HCT116 (cell line): ENCODE measurements at regions not wholly inside any gene's neighbourhood (a gene's known extent, or its start where the extent isn't known, plus 50 kb on each side); places are given as distances from the start of the nearest gene placed in this dataset.

ENCODE experiments used
- ATAC-seq: fragments of 200-7000 bp; cut with Tn5 transposase; 2 replicates; pipeline ENCODE4 v1.9.1; 2020; ENCODE audit warnings: mild to moderate bottlenecking, moderate library complexity
- BruUV-seq: library from RNA; stranded (reverse); fragments of 400-500 nt; replicated peaks from 2 replicates; lab custom pipeline; 2021; lab: Mats Ljungman, UMichigan
- CTCF ChIA-PET: fragments of 300-600 bp; sonication (Branson Sonifier 250); formaldehyde crosslinking; loops from one replicate; lab custom pipeline; 2021; ENCODE audit warnings: antibody characterized with exemption; lab: Charles Lee
- POLR2A ChIA-PET: fragments of 300-600, 350-600 bp; sonication (Branson Sonifier 250); formaldehyde crosslinking; loops from one replicate; lab custom pipeline; 2021; ENCODE audit warnings: antibody characterized with exemption; lab: Charles Lee
- RAD21 ChIA-PET, 2 experiments: fragments of 300-600 bp; sonication (Branson Sonifier 250); formaldehyde crosslinking; loops; one replicate each; lab custom pipeline; 2023; ENCODE audit warnings: low total read pairs in 2 of 2; ENCODE audit not compliant: uncharacterized antibody in 2 of 2, unreplicated experiment in 2 of 2, low non-redundant PET in 1 of 2; lab: Charles Lee
- DNase-seq: peaks from one replicate; pipeline ENCODE4 v3.0.0-alpha.2; 2010; ENCODE audit warnings: low read depth, low spot score
- H2AFZ ChIP-seq: fragments of 200-600 bp; shearing (Covaris generic), sonication (generic); 2 replicates; pipeline ENCODE4 v1.6.1; 2017; ENCODE audit warnings: low read depth, mixed run types, mixed read lengths, antibody characterized with exemption, low read length; ENCODE audit not compliant: poor library complexity, severe bottlenecking
- H3K27ac ChIP-seq: 2 replicates; pipeline ENCODE4 v1.5.1; 2012; ENCODE audit warnings: low read depth, low read length
- H3K27me3 ChIP-seq: fragments of 200-600 bp; sonication (generic); 2 replicates; pipeline ENCODE4 v1.6.1; 2016; ENCODE audit warnings: mixed run types, low read length, mixed read lengths; ENCODE audit not compliant: insufficient read depth
- H3K36me3 ChIP-seq, 2 experiments: fragments of 200-500 bp in 1 of 2; fragments of 200-600 bp in 1 of 2; sonication (Bioruptor generic) in 1 of 2; sonication (generic) in 1 of 2; 2 replicates each; pipeline versions ENCODE4 v1.5.1 to v1.6.1; 2014 to 2016; ENCODE audit warnings: low read length in 2 of 2, inconsistent platforms in 1 of 2, mixed read lengths in 1 of 2, mixed run types in 1 of 2; ENCODE audit not compliant: insufficient read depth in 2 of 2, control insufficient read depth in 1 of 2
- H3K4me1 ChIP-seq, 2 experiments: fragments of 200-600 bp in 1 of 2; sonication (generic) in 1 of 2; 2 replicates each; pipeline versions ENCODE4 v1.5.1 to v1.6.1; 2012 to 2017; ENCODE audit warnings: low read length in 2 of 2, inconsistent platforms in 1 of 2, mild to moderate bottlenecking in 1 of 2, mixed read lengths in 1 of 2, mixed run types in 1 of 2, moderate library complexity in 1 of 2; ENCODE audit not compliant: insufficient read depth in 2 of 2, control insufficient read depth in 1 of 2
- H3K4me2 ChIP-seq: fragments of 200-600 bp; sonication (generic); 2 replicates; pipeline ENCODE4 v1.6.1; 2017; ENCODE audit warnings: mixed run types, low read length, mixed read lengths
- H3K4me3 ChIP-seq, 2 experiments: fragments of 200-600 bp in 1 of 2; sonication (generic) in 1 of 2; replicated peaks in 1 of 2; 2 replicates each; pipeline ENCODE4 v1.5.1; 2011 to 2016; ENCODE audit warnings: low read length in 2 of 2, control low read depth in 1 of 2, low read depth in 1 of 2, mild to moderate bottlenecking in 1 of 2, mixed read lengths in 1 of 2, mixed run types in 1 of 2
- H3K79me2 ChIP-seq: fragments of 200-600 bp; sonication (generic); 2 replicates; pipeline ENCODE4 v1.6.1; 2017; ENCODE audit warnings: mild to moderate bottlenecking, mixed run types, low read length, moderate library complexity, mixed read lengths; ENCODE audit not compliant: insufficient read depth
- H3K9ac ChIP-seq: fragments of 200-600 bp; sonication (generic); 2 replicates; pipeline ENCODE4 v1.6.1; 2016; ENCODE audit warnings: low read length, mixed read lengths
- H3K9me2 ChIP-seq: fragments of 200-600 bp; sonication (generic), shearing (Covaris generic); 2 replicates; pipeline ENCODE4 v1.6.1; 2017; ENCODE audit warnings: mixed run types, mild to moderate bottlenecking, moderate library complexity; ENCODE audit not compliant: insufficient read depth
- H3K9me3 ChIP-seq, 2 experiments: fragments of 200-500 bp in 1 of 2; fragments of 200-600 bp in 1 of 2; sonication (Bioruptor generic) in 1 of 2; sonication (generic) in 1 of 2; 2 replicates each; pipeline ENCODE4 v1.6.1; 2014 to 2017; ENCODE audit warnings: low read length in 2 of 2, mixed read lengths in 2 of 2, inconsistent platforms in 1 of 2, low read depth in 1 of 2, mild to moderate bottlenecking in 1 of 2, mixed run types in 1 of 2, moderate library complexity in 1 of 2; ENCODE audit not compliant: control insufficient read depth in 1 of 2, insufficient read depth in 1 of 2
- H4K20me1 ChIP-seq: fragments of 200-600 bp; sonication (generic), shearing (Covaris generic); 2 replicates; pipeline ENCODE4 v1.6.1; 2017; ENCODE audit warnings: mixed run types, mild to moderate bottlenecking, moderate library complexity; ENCODE audit not compliant: insufficient read depth
- ATF3 ChIP-seq: IDR thresholded peaks from 2 replicates; pipeline ENCODE4 v1.6.1; 2012
- CBX3 ChIP-seq: IDR thresholded peaks from 2 replicates; pipeline ENCODE4 v1.6.1; 2012; ENCODE audit warnings: low read depth
- CEBPB ChIP-seq: IDR thresholded peaks from 2 replicates; pipeline ENCODE4 v1.6.1; 2012; ENCODE audit warnings: low read depth
- CTCF ChIP-seq, 3 experiments: fragments of 200-600 bp in 1 of 3; sonication (generic) in 1 of 3; IDR thresholded peaks in 2 of 3; conservative IDR thresholded peaks in 1 of 3; 2 replicates each; pipeline ENCODE4 v1.5.1; 2012 to 2017; ENCODE audit warnings: low read depth in 2 of 3, low read length in 2 of 3, antibody characterized with exemption in 1 of 3, borderline replicate concordance in 1 of 3, control low read depth in 1 of 3, mild to moderate bottlenecking in 1 of 3, mixed read lengths in 1 of 3, mixed run types in 1 of 3, moderate library complexity in 1 of 3; ENCODE audit not compliant: insufficient read depth in 1 of 3
- ELF1 ChIP-seq: IDR thresholded peaks from 2 replicates; pipeline ENCODE4 v1.6.1; 2012; ENCODE audit warnings: low read depth, borderline replicate concordance
- EZH2 ChIP-seq: fragments of 200-600 bp; sonication (generic); IDR thresholded peaks from 2 replicates; pipeline ENCODE4 v1.6.1; 2017; ENCODE audit warnings: antibody characterized with exemption, mixed run types
- EZH2phosphoT487 ChIP-seq: fragments of 200-600 bp; IDR thresholded peaks from 2 replicates; pipeline ENCODE4 v1.6.1; 2018; ENCODE audit warnings: antibody characterized with exemption, borderline replicate concordance
- FOSL1 ChIP-seq: IDR thresholded peaks from 2 replicates; pipeline ENCODE4 v1.6.1; 2012; ENCODE audit warnings: low read depth
- JUND ChIP-seq: IDR thresholded peaks from 2 replicates; pipeline ENCODE4 v1.6.1; 2012
- POLR2A ChIP-seq: IDR thresholded peaks from 2 replicates; pipeline ENCODE4 v1.7.0; 2011; ENCODE audit warnings: borderline replicate concordance; ENCODE audit not compliant: insufficient read depth, insufficient read length; ENCODE audit errors: extremely low read depth
- RAD21 ChIP-seq: IDR thresholded peaks from 2 replicates; pipeline ENCODE4 v1.6.1; 2012; ENCODE audit warnings: low read depth, mild to moderate bottlenecking
- SP1 ChIP-seq: IDR thresholded peaks from 2 replicates; pipeline ENCODE4 v1.6.1; 2012; ENCODE audit warnings: low read depth
- SRF ChIP-seq: IDR thresholded peaks from 2 replicates; pipeline ENCODE4 v1.6.1; 2012; ENCODE audit warnings: low read depth
- TCF7L2 ChIP-seq: IDR thresholded peaks from 2 replicates; pipeline ENCODE4 v1.7.0; 2011; ENCODE audit warnings: borderline replicate concordance, inconsistent platforms; ENCODE audit not compliant: insufficient read depth, insufficient read length; ENCODE audit errors: extremely low read depth
- YY1 ChIP-seq: IDR thresholded peaks from 2 replicates; pipeline ENCODE4 v1.6.1; 2011; ENCODE audit warnings: low read length, low read depth, moderate library complexity, mild to moderate bottlenecking; ENCODE audit not compliant: insufficient replicate concordance; ENCODE audit errors: extremely low read depth
- ZFX ChIP-seq: fragments of 450-650 bp; IDR thresholded peaks from 2 replicates; pipeline ENCODE4 v1.6.1; 2017
- ZNF274 ChIP-seq: fragments of 200-500 bp; sonication (Bioruptor generic); IDR thresholded peaks from 2 replicates; pipeline ENCODE4 v1.6.1; 2014; ENCODE audit warnings: mild to moderate bottlenecking, low read depth, low read length, inconsistent platforms
- intact Hi-C: fragments of 100-400 bp; cut with micrococcal nuclease; formaldehyde crosslinking; loops from 2 replicates; pipeline ENCODE4 v1.10.0; 2022
- TF ChIP-seq, protein P1 (sequence below): IDR thresholded peaks from 2 replicates; pipeline ENCODE4 v1.6.1; 2012
- TF ChIP-seq, protein P2 (sequence below): IDR thresholded peaks from 2 replicates; pipeline ENCODE4 v1.6.1; 2012; ENCODE audit warnings: low read depth

- H3K4me2 ChIP-seq, result no peak overlapping the region
- ATAC-seq, result no peak
- H4K20me1 ChIP-seq, result no peaks in the 10 kb centered on the region
- no peaks in the 10 kb centered on the region for H3K27me3 ChIP-seq
- no peak overlapping the region for H3K27ac ChIP-seq
- no peaks in the 10 kb centered on the region for H3K9me3 ChIP-seq
- ChIA-PET RAD21 (no interaction called here), POLR2A (no interaction called here), CTCF (interaction anchor here (1.0 kb wide), 1 partner anchor 8 kb away, joined by 3 read pairs; no protein-coding TSS in a partner anchor)
- intact Hi-C loops, result no loop called here
- H3K4me3 ChIP-seq, result no peak overlapping the region
- H2AFZ ChIP-seq, result no peak overlapping the region
- BruUV-seq, result no TSS peak
- H3K36me3 ChIP-seq, result no peaks in the 10 kb centered on the region
- H3K79me2 ChIP-seq, result no peaks in the 10 kb centered on the region
- TF ChIP-seq EZH2 (no peak), ZFX (no peak), YY1 (no peak), TCF7L2 (no peak), ELF1 (no peak), ATF3 (no peak), CTCF (IDR thresholded peaks at IDR 0.05 in 2 of 3, conservative IDR thresholded peaks at IDR 0.05 in 1 of 3; ENCODE audit: borderline replicate concordance in 1 of 3, insufficient read depth in 1 of 3, low read depth in 2 of 3, low read length in 2 of 3) (no peak), ZNF274 (no peak), EZH2phosphoT487 (no peak), CBX3 (no peak), POLR2A (no peak), SRF (no peak), FOSL1 (no peak), JUND (no peak), RAD21 (no peak), CEBPB (no peak), SP1 (no peak)
- TF ChIP-seq, protein P1, sequence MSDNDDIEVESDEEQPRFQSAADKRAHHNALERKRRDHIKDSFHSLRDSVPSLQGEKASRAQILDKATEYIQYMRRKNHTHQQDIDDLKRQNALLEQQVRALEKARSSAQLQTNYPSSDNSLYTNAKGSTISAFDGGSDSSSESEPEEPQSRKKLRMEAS, result no peak
- TF ChIP-seq, protein P2, sequence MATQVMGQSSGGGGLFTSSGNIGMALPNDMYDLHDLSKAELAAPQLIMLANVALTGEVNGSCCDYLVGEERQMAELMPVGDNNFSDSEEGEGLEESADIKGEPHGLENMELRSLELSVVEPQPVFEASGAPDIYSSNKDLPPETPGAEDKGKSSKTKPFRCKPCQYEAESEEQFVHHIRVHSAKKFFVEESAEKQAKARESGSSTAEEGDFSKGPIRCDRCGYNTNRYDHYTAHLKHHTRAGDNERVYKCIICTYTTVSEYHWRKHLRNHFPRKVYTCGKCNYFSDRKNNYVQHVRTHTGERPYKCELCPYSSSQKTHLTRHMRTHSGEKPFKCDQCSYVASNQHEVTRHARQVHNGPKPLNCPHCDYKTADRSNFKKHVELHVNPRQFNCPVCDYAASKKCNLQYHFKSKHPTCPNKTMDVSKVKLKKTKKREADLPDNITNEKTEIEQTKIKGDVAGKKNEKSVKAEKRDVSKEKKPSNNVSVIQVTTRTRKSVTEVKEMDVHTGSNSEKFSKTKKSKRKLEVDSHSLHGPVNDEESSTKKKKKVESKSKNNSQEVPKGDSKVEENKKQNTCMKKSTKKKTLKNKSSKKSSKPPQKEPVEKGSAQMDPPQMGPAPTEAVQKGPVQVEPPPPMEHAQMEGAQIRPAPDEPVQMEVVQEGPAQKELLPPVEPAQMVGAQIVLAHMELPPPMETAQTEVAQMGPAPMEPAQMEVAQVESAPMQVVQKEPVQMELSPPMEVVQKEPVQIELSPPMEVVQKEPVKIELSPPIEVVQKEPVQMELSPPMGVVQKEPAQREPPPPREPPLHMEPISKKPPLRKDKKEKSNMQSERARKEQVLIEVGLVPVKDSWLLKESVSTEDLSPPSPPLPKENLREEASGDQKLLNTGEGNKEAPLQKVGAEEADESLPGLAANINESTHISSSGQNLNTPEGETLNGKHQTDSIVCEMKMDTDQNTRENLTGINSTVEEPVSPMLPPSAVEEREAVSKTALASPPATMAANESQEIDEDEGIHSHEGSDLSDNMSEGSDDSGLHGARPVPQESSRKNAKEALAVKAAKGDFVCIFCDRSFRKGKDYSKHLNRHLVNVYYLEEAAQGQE, result no peak
- no peak overlapping the region for H3K9ac ChIP-seq
- no peaks in the 10 kb centered on the region for H3K4me1 ChIP-seq
- H3K9me2 ChIP-seq, result no peaks in the 10 kb centered on the region
- no peak for DNase-seq
These were observed 52.0 kb upstream of the SMYD2 start for GRCh38 chr1:214228976-214229375.
